H1 (cell line): ENCODE measurements at regions not wholly inside any gene's neighbourhood (a gene's known extent, or its start where the extent isn't known, plus 50 kb on each side); places are given as distances from the start of the nearest gene placed in this dataset.

Source experiments
- BCL11A ChIP-seq, 2 experiments: IDR thresholded peaks; one replicate each; pipeline ENCODE4 v1.6.1; 2011; ENCODE audit warnings: low read depth in 2 of 2, low read length in 2 of 2, mild to moderate bottlenecking in 2 of 2
- EZH2 ChIP-seq: fragments of 200-600 bp; sonication (generic); IDR thresholded peaks from 2 replicates; pipeline ENCODE4 v1.7.1; 2012; ENCODE audit warnings: low read depth, mild to moderate bottlenecking, moderate library complexity, low read length, inconsistent platforms; ENCODE audit not compliant: severe bottlenecking
- GTF2F1 ChIP-seq: IDR thresholded peaks from 2 replicates; pipeline ENCODE4 v1.6.1; 2012; ENCODE audit warnings: low read depth, low read length, improper control_type of control experiment, borderline replicate concordance
- HDAC2 ChIP-seq, 2 experiments: fragments of 300-600 bp in 1 of 2; sonication (generic) in 1 of 2; IDR thresholded peaks; 2 replicates each; pipeline ENCODE4 v1.6.1; 2011 to 2012; ENCODE audit warnings: low read depth in 2 of 2, low read length in 2 of 2, mild to moderate bottlenecking in 2 of 2, moderate library complexity in 2 of 2, borderline replicate concordance in 1 of 2, inconsistent platforms in 1 of 2
- RAD21 ChIP-seq, 2 experiments: IDR thresholded peaks in 1 of 2; conservative IDR thresholded peaks in 1 of 2; 2 replicates each; pipeline ENCODE4 v1.6.1; 2011; ENCODE audit warnings: low read depth in 2 of 2, low read length in 2 of 2, improper control_type of control experiment in 1 of 2, inconsistent platforms in 1 of 2, mild to moderate bottlenecking in 1 of 2, moderate library complexity in 1 of 2
- SIX5 ChIP-seq: IDR thresholded peaks from 2 replicates; pipeline ENCODE4 v1.6.1; 2011; ENCODE audit warnings: mild to moderate bottlenecking, low read depth, low read length
- YY1 ChIP-seq: IDR thresholded peaks from 2 replicates; pipeline ENCODE4 v1.6.1; 2011; ENCODE audit warnings: low read depth, mild to moderate bottlenecking, low read length

DNA sequence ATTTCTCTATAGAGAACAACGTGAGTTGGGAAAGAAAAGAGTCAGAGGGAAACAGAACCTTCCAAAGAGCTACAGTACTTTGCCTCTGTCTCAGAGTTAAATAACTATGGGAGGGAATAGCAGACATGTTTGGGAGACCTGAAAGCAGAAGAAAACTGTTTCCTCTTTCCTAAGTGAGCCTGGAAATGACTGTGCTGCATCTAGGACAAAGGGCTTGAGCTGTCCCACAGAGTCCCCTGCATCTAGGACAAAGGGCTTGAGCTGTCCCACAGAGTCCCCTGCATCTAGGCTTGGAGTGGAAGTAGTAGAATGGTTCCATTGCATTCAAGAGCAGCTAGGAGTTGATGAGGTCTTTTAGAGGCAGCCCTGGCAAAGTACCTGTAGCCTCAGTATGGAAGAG lies 149.7 kb downstream of the DKK1 start (continued):
- TF ChIP-seq BCL11A (IDR thresholded peaks at IDR 0.05; ENCODE audit: low read depth in 2 of 2, low read length in 2 of 2): no peak
- TF ChIP-seq SIX5: no peak
- no peak for TF ChIP-seq RAD21 (IDR thresholded peaks at IDR 0.05 in 1 of 2, conservative IDR thresholded peaks at IDR 0.05 in 1 of 2; ENCODE audit: low read depth in 2 of 2, low read length in 2 of 2)
- TF ChIP-seq HDAC2 (IDR thresholded peaks at IDR 0.05; ENCODE audit: borderline replicate concordance in 1 of 2, low read depth in 2 of 2, low read length in 2 of 2): no peak
- TF ChIP-seq GTF2F1: no peak
- no peak for TF ChIP-seq EZH2
- TF ChIP-seq YY1: no peak
